ENCODE measurements at regions not wholly inside any gene's neighbourhood (a gene's known extent, or its start where the extent isn't known, plus 50 kb on each side); places are given as distances from the start of the nearest gene placed in this dataset.
"Not testable (repeated sequence)": the region's sequence is repeated elsewhere in the genome, so short reads cannot be mapped to it uniquely, and the experiment has no call there.

- H3K4me3 Mint-ChIP-seq (ENCODE audit: unreplicated experiment) = no peak overlapping the region
- peaks cover 15% of the 10 kb centered on the region for H3K9me3 Mint-ChIP-seq (ENCODE audit: unreplicated experiment)
- no peak overlapping the region for H3K27ac Mint-ChIP-seq (ENCODE audit: unreplicated experiment)
- H3K27me3 Mint-ChIP-seq (ENCODE audit: unreplicated experiment) = peaks cover 11% of the 10 kb centered on the region
- H3K36me3 Mint-ChIP-seq (ENCODE audit: unreplicated experiment) = no peaks in the 10 kb centered on the region
- no peak for DNase-seq (ENCODE audit: extremely low spot score, unreplicated experiment)
- no peak for TF ChIP-seq CTCF (IDR thresholded peaks at IDR 0.05)
- H3K4me1 Mint-ChIP-seq (ENCODE audit: unreplicated experiment) = no peaks in the 10 kb centered on the region
Observed at GRCh38 chr6:4474810-4475209, 301.4 kb upstream of the CDYL start.

GRCh38 chr6:4472969-4473642 lies 303.1 kb upstream of the CDYL start:
- TF ChIP-seq CTCF (IDR thresholded peaks at IDR 0.05) = no peak
- Mint-ChIP-seq H3K27ac (ENCODE audit: unreplicated experiment) (no peak overlapping the region), H3K4me1 (ENCODE audit: unreplicated experiment) (no peaks in the 10 kb centered on the region), H3K4me3 (ENCODE audit: unreplicated experiment) (no peak overlapping the region), H3K27me3 (ENCODE audit: unreplicated experiment) (peaks cover 8% of the 10 kb centered on the region), H3K9me3 (ENCODE audit: unreplicated experiment) (peaks cover 15% of the 10 kb centered on the region), H3K36me3 (ENCODE audit: unreplicated experiment) (no peaks in the 10 kb centered on the region)
- DNase-seq (ENCODE audit: extremely low spot score, unreplicated experiment) = no peak

DNA sequence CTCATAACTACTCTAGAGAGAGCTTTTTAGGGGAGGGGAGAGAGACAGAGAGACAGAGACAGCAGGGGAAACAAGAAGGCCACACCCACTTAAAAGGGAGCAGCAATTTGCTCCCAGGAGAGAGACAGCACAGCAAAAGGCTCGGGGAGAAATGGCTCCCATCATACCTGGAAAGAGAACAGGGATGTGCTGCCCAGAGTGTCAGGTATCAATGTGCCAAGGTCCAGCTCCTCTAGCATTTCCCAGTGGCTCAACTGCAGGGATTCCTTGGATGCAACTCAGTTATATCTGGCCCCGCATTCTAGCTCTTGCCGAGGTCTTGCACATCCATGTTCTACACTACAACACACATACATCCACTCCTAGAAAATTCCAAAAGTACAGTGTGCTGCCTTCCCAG lies 304.0 kb upstream of the CDYL start:
- H3K4me1 Mint-ChIP-seq (ENCODE audit: unreplicated experiment) = no peaks in the 10 kb centered on the region
- no peak overlapping the region for H3K27ac Mint-ChIP-seq (ENCODE audit: unreplicated experiment)
- peaks cover 4% of the 10 kb centered on the region for H3K27me3 Mint-ChIP-seq (ENCODE audit: unreplicated experiment)

GRCh38 chr6:4471515-4471914 lies 304.7 kb upstream of the CDYL start:
- not testable (repeated sequence) for H3K36me3 Mint-ChIP-seq (ENCODE audit: unreplicated experiment); H3K27ac Mint-ChIP-seq (ENCODE audit: unreplicated experiment); DNase-seq (ENCODE audit: extremely low spot score, unreplicated experiment); H3K4me1 Mint-ChIP-seq (ENCODE audit: unreplicated experiment); H3K27me3 Mint-ChIP-seq (ENCODE audit: unreplicated experiment); H3K4me3 Mint-ChIP-seq (ENCODE audit: unreplicated experiment)
- peaks cover 10% of the 10 kb centered on the region for H3K9me3 Mint-ChIP-seq (ENCODE audit: unreplicated experiment)

More for the DNA sequence above, 304.0 kb upstream of the CDYL start:
- TF ChIP-seq CTCF (IDR thresholded peaks at IDR 0.05) = no peak
- Mint-ChIP-seq H3K9me3 (ENCODE audit: unreplicated experiment) (peaks cover 10% of the 10 kb centered on the region), H3K36me3 (ENCODE audit: unreplicated experiment) (no peaks in the 10 kb centered on the region), H3K4me3 (ENCODE audit: unreplicated experiment) (no peak overlapping the region)
- DNase-seq (ENCODE audit: extremely low spot score, unreplicated experiment) = no peak

DNA sequence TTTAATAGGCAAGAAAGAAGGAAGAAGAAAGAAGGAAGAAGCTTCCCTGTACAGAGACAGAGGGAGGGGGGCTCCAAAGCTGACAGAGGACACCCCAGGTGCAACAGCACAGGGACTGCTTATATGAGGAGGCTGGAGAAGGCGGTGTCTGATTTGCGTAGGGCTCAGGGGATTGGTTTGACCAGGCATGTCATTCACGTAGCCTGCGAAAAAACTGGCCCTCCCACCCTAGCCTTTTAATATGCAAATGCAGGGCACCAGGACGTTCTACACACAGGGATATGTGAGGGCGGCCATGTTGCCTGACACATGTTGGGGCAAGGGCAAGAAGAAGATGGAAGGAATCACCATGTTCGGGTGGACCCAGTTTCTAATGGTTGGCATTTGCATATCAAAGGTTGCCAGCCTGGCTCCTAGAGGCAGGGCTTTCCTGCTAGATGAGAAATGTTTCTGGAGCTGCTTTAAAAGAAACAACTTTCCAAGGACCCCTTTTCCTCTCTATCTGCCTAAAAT lies 305.4 kb upstream of the CDYL start:
- Mint-ChIP-seq H3K9me3 (ENCODE audit: unreplicated experiment) (peaks cover 10% of the 10 kb centered on the region), H3K36me3 (ENCODE audit: unreplicated experiment) (no peaks in the 10 kb centered on the region), H3K27me3 (ENCODE audit: unreplicated experiment) (no peaks in the 10 kb centered on the region), H3K4me1 (ENCODE audit: unreplicated experiment) (peaks cover 9% of the 10 kb centered on the region), H3K27ac (ENCODE audit: unreplicated experiment) (no peak overlapping the region), H3K4me3 (ENCODE audit: unreplicated experiment) (no peak overlapping the region)
- no peak for TF ChIP-seq CTCF (IDR thresholded peaks at IDR 0.05)
- no peak for DNase-seq (ENCODE audit: extremely low spot score, unreplicated experiment)
